GM18520 (cell line): ENCODE measurements at regions not wholly inside any gene's neighbourhood (a gene's known extent, or its start where the extent isn't known, plus 50 kb on each side); places are given as distances from the start of the nearest gene placed in this dataset.
"Not testable (repeated sequence)": the region's sequence is repeated elsewhere in the genome, so short reads cannot be mapped to it uniquely, and the experiment has no call there.

ENCODE experiments used
- ATAC-seq: cut with Tn5 transposase; IDR thresholded peaks from one replicate; pipeline ENCODE4 v1.9.1; 2021; ENCODE audit not compliant: unreplicated experiment

GRCh38 chr3:5035113-5035512 is 55.9 kb downstream of the BHLHE40 start:
- no peak for ATAC-seq

- ATAC-seq, result peak; percentile 45
These were observed 56.6 kb downstream of the BHLHE40 start for GRCh38 chr3:5035692-5036391.

DNA sequence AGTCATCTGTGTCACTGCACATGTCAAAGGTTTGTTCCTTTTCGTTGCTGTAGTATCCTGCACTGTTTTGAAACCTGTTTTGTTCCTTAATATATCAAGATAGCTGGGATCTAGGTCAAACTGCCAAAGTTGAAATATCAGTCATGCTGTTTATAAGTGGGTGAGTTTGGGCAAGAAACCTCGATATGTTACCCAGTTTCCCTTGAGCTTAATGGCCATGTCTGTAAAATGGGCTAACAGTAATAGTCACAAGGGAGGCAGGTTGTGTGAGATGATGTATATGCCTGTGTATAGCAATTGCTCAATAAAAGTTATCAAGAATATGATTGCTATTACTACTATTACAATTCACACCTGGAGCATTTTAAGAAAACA is 57.1 kb downstream of the BHLHE40 start:
- no peak for ATAC-seq

DNA sequence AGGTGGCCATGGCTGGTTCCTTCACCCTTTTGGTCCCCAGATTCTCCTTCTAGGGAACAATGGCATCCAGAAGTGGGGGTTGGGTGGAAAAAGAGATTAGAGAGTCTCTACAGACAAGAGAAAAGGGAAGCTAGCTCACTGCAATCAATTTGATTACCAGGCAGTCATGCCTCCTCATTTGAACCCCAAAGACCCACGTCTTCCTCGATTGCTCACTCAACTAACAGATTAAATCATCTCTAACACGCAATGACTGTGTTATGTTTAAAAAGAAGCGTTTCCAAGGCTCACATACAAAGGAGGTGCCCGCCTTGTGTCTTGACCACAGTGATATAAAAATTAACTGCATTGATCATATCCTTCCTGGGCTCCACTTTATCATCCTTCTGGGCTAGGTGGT is 57.6 kb downstream of the BHLHE40 start:
- no peak for ATAC-seq

DNA sequence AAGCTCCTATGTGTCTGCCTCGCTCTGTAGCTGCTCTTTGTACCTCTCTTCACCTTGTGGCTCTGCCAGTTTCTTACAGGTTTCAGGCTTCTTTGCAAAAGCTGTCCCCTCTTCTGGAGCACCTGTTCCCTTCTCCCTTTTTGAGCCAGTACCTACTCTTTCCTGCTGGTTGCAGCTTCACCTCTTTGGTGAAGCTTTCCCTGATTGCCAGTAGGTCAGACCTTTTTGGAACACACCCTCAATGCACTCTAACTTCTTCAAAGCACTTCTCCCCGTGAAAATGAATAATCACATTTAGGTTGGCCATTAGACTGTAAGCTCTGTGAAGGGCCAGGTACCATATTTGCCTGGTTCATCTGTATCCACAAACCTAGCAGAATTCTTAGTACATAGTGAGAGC is 60.3 kb downstream of the BHLHE40 start:
- ATAC-seq, result no peak

DNA sequence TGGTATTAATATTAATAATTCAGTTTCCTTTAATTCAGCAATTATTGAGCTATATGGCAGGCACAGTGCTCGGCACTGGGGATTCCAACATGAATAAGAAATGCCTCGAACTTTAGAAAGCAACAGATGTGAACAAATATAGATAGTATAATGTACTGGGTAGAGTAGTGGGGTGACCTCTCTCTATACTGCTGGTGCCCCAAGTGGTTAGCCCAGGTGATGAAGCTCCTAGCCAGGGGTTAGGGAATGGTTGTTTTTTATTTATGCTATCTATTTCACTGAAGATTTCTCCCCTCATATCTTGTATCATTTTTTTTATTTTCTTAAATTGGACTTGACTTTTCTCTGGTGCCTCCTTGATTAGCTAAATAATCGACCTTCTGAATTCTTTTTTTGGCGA is 62.1 kb downstream of the BHLHE40 start:
- no peak for ATAC-seq

- no peak for ATAC-seq
These were observed 66.7 kb downstream of the BHLHE40 start for GRCh38 chr3:5045961-5046360.

DNA sequence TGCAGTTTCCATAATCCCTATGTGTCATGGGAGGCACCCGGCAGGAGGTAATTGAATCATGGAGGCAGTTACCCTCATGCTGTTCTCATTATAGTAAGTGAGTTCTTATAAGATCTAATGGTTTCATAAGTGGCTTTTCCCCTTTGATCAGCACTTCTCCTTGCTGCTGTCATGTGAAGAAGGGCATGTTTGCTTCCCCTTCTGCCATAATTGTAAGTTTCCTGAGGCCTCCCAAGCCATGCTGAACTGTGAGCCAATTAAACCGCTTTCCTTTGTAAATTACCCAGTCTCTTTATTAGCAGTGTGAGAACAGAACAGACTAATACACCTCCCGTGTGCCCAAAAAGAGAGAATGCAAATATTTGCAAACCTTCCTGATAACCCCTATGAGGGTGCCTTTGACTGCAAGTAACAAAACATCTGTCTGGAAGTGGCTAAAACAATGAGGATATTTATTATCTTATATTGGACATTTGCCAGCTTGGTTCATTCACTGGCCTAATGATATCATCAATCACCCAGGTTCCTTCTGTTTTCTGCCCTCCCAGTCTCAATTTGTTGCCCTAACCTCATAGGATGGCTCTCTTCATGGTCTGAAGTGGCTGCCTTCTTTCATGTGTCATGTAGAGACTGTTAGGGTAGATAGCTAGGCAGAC is 68.7 kb downstream of the BHLHE40 start:
- no peak for ATAC-seq

- ATAC-seq, result peak; percentile 91
These were observed 70.3 kb upstream of the ARL8B start for GRCh38 chr3:5051772-5052171.

- ATAC-seq, result no peak
These were observed 69.8 kb upstream of the ARL8B start for GRCh38 chr3:5052247-5052646.

DNA sequence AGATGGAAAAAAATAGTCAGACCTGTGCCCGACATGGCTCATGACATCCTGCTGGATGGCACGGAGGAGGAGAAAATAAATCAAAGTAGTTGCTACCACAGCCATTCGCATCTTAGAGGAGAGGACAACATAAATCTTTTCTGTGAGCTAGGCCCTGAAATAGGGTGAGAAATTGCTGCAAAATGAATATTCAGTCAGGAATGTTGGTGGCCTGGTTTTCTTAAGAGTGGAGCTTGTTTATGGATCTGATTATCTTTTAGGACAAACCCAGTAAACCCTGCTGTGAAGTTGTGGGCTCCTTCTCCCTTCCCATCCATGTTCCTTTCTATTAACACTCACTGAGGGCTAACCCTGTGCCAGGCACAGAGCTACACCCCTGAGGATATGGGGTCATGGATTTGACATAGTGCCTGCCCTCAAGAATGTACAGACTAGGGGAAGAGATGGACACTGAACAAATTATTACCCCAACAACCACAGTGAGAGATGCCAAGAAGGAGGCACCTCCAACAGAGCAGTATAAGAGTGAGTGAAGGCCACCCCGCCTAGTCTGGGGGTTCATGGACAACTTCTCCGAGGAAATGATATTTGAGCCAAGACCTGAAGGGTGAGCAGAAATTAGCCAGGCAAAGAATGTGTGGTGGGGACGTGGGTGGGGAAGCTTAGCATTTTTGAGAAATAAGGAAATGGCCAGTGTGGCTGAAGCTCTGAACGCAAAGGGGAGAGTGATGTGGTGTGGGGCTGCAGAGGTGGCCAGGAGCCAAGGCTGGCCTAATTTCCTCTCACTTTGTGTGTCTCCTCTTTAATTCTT is 68.9 kb upstream of the ARL8B start:
- no peak for ATAC-seq

- ATAC-seq, result no peak
These were observed 68.0 kb upstream of the ARL8B start for GRCh38 chr3:5054098-5054497.

DNA sequence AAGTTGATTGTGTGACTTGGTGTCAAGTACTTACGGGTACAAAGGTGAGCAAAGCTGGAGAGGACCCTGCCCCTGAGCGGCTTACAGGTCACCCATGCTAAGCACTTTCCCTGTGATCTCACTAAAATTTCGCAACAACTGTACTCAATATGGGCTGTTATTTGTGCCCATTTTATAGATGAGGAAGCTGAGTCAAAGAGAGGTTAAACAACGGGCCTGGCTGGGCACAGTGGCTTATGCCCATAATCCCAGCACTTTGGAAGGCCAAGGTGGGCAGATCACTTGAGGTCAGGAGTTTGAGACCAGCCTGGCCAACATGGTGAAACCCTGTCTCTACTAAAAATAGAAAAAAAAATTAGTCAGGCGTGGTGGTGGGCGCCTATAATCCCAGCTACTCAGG is 67.5 kb upstream of the ARL8B start:
- ATAC-seq, result not testable (repeated sequence)

DNA sequence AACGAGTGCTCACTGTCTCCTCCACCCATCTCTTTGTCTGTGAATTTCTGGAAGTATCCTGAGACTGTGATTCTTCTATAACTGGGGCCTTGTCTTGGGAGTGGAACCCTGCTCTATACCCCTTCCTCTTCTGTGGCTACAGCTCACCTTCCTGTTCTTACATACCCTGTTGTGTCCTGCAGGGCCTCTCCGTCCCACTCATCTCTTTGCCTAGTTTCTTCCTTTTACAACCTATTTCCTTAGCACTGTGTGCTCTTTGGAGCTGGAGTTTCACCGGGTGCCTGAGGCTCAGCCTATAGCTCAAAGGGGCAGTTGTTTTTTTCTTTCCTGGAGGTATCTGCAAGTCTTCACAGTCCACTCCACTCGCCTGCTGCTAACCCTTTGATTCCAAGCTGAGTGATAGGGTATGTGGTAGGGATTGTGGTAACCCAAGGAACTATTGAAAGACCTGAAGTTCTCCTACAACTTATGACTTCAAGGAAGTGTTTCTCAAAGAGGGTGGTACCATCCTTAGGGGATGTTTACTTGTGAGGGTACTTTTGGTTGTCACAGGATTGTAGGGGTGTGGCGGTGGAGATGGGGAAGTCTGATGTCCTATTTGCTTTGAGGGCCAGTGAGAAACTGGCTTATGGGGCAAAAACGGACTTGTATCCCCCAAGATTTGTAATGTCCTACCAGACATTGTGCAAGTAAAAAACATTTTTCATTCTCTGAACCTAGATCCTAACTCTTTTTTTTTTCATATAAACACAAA is 66.6 kb upstream of the ARL8B start:
- no peak for ATAC-seq

DNA sequence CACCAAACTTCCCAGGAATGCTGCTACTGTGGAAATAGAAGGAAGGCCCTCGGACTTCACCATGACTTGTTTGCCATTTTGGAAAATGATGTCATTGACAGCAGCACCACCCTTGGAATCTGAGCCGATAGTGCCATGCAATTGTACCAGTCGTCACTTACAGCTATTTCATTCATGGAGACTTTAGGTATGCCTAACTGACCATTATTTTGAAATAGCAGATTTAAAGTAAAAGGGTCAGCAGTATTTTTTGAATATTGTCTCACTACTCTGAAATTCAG is 66.0 kb upstream of the ARL8B start:
- no peak for ATAC-seq

- no peak for ATAC-seq
These were observed 64.8 kb upstream of the ARL8B start for GRCh38 chr3:5057272-5057671.

DNA sequence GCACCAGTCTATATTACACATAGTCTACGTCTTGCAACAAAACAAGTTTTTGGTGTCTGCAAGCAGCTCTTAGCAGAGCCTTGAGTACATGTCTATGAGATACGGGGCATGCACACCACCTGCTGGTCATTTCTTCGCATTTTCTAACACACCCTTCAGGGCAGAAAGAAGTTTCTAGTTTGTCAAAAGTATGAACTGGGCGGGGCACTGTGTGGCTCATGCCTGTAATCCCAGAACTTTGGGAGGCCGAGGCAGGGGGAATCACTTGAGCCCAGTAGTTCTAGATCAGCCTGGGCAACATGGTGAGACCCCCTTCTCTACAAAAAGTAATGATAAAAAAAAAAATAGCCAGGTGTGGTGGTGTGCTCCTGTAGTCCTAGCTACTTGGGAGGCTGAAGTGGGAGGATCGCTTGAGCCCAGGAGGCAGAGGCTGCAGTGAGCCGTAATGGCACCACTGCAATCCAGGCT is 64.2 kb upstream of the ARL8B start:
- peak; percentile 87 for ATAC-seq

DNA sequence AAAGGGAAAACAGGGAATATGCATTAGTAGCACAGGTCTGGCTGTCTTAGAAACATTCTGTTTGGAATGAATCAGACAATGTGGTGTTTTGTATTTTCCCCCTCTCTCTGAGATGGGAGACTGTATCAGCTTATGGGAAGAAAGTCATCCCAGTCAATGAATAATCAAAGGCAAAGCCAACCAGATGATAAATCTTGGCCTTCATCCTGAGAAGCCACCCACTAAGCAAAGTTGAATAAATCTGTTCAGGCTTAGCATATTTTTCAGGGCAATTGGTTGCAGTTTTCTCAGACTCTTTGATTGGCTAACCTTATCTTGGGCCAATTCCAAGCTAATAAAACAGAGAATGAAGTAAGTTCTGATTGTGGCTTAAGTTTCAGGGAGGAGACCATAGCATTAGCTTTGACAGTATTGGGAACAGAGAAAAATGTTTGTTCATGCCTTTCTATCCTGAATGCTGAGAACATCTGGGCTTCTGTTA is 63.6 kb upstream of the ARL8B start:
- no peak for ATAC-seq

- no peak for ATAC-seq
These were observed 62.3 kb upstream of the ARL8B start for GRCh38 chr3:5059782-5060181.

DNA sequence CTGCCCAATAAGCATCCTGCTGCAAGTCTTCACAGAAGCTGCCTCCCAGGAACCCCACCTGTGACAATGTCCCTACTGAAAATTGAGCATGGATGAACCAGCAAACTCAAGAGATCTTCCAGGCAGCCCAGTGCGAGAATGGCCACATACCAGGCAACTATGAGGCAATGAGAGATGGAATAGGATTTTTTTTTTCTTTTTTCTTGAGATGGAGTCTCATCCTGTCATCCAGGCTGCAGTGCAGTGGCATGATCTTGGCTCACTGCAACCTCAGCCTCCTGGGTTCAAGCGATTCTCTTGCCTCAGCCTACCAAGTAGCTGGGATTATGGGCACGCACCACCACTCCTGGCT is 60.9 kb upstream of the ARL8B start:
- no peak for ATAC-seq

GRCh38 chr3:5063724-5064123 is 58.4 kb upstream of the ARL8B start:
- ATAC-seq, result no peak
